Iris pigment epithelial cell (primary cell): ENCODE measurements at regions not wholly inside any gene's neighbourhood (a gene's known extent, or its start where the extent isn't known, plus 50 kb on each side); places are given as distances from the start of the nearest gene placed in this dataset.

Source experiments
- DNase-seq: peaks from one replicate; pipeline ENCODE4 v3.0.0-alpha.2; 2011; ENCODE audit warnings: low read depth

- no peak for DNase-seq
Observed at GRCh38 chr4:108400309-108400708, 220.1 kb upstream of the RPL34 start.

GRCh38 chr4:108399610-108400265 is 220.6 kb upstream of the RPL34 start:
- no peak for DNase-seq

- DNase-seq = no peak
Observed at GRCh38 chr4:108398836-108399235, 221.5 kb upstream of the RPL34 start.

- DNase-seq = peak; percentile 64
Observed at GRCh38 chr4:108398316-108398715, 222.1 kb upstream of the RPL34 start.

- DNase-seq = no peak
Observed at GRCh38 chr4:108397850-108398249, 222.5 kb upstream of the RPL34 start.

GRCh38 chr4:108396900-108397497 is 223.4 kb upstream of the RPL34 start:
- DNase-seq = no peak

- no peak for DNase-seq
Observed at GRCh38 chr4:108395786-108396185, 224.6 kb upstream of the RPL34 start.

GRCh38 chr4:108393890-108394472 is 225.2 kb upstream of the LEF1 start:
- DNase-seq = no peak

- no peak for DNase-seq
Observed at GRCh38 chr4:108391701-108392455, 223.1 kb upstream of the LEF1 start.

- DNase-seq = no peak
Observed at GRCh38 chr4:108385076-108385475, 216.3 kb upstream of the LEF1 start.

GRCh38 chr4:108384544-108384943 is 215.8 kb upstream of the LEF1 start:
- DNase-seq = no peak

- DNase-seq = no peak
Observed at GRCh38 chr4:108383157-108383556, 214.4 kb upstream of the LEF1 start.

- DNase-seq = no peak
Observed at GRCh38 chr4:108382751-108383150, 214.0 kb upstream of the LEF1 start.

GRCh38 chr4:108378164-108378563 is 209.4 kb upstream of the LEF1 start:
- DNase-seq = no peak

GRCh38 chr4:108377021-108377420 is 208.3 kb upstream of the LEF1 start:
- DNase-seq = no peak

- DNase-seq = no peak
Observed at GRCh38 chr4:108375434-108375833, 206.7 kb upstream of the LEF1 start.

GRCh38 chr4:108372681-108373080 is 203.9 kb upstream of the LEF1 start:
- no peak for DNase-seq

GRCh38 chr4:108371282-108371681 is 202.6 kb upstream of the LEF1 start:
- DNase-seq = no peak

GRCh38 chr4:108370291-108371141 is 201.8 kb upstream of the LEF1 start:
- DNase-seq = no peak

GRCh38 chr4:108369035-108369655 is 200.4 kb upstream of the LEF1 start:
- no peak for DNase-seq

- DNase-seq = no peak
Observed at GRCh38 chr4:108367751-108368150, 199.0 kb upstream of the LEF1 start.

- DNase-seq = no peak
Observed at GRCh38 chr4:108366716-108367115, 198.0 kb upstream of the LEF1 start.
